HG03135 (cell line): ENCODE measurements at regions not wholly inside any gene's neighbourhood (a gene's known extent, or its start where the extent isn't known, plus 50 kb on each side); places are given as distances from the start of the nearest gene placed in this dataset.

Source experiments
- ATAC-seq: cut with Tn5 transposase; IDR thresholded peaks from one replicate; pipeline ENCODE4 v1.9.1; 2021; ENCODE audit warnings: mild to moderate bottlenecking, moderate library complexity; ENCODE audit not compliant: unreplicated experiment

DNA sequence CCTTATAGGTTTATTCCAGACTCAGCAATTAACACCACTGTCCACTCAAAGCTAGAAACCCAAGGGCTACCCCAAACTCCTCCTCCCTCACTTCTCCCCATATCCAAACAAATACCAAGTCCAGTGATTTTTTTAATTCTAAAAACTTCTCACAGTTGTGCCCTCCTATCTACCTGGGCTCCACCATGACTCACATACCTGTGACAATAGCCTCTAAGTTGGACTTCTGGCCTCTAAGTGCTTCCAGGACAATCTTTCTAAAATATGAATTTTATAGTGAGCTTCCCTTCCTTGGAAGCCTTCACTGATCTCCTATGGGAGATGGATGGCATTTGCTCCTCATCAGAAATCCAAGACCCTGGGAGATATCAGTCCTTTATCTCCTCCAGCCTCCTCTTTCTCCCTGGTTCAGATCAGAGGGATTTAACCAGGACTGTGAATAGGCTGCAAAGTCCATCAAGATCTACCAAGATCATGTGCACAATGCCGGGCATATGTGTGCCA is 219.3 kb downstream of the TOMM20 start:
- ATAC-seq, result no peak

DNA sequence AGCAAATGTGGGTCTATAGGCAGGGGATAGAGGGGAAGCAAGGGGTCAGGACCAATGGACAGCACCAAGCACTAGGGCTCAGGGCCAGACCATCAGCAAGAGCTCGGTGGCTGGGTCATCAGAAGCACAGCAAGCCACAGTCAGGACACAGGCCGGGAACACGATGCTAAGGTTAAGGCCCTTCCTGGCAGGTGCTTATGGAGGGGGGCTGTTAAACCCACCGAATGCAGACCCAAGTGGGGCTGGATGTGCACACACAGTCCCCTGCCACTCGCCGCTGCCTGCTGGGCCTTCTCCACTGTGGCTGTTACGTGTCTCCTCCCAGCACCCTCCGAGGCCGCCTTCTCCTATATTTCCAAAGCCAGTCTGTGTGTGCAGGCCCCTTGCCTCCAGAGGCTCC is 220.1 kb downstream of the TOMM20 start:
- ATAC-seq, result no peak

DNA sequence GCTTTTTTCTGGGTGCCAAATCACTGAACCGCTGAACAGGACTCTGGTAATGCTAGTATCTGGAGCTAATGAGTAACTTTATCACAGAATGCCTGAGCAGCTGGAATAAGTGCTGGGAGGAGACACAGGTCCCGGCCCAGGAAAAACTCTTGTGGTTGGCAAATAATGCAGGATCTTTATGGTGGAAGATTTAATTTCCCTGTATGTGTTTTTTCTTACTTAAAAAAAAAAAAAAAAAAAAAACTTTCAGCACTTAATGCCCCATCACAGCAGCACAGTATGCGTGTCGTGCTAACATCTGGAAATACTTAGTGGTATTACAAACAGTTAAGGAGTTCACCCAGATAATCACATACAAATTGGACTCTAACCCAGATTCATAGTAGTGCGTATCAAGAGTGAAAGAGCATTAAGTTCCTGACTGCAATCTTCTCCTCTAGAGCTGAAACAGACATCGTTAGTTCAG is 220.7 kb downstream of the TOMM20 start:
- no peak for ATAC-seq

DNA sequence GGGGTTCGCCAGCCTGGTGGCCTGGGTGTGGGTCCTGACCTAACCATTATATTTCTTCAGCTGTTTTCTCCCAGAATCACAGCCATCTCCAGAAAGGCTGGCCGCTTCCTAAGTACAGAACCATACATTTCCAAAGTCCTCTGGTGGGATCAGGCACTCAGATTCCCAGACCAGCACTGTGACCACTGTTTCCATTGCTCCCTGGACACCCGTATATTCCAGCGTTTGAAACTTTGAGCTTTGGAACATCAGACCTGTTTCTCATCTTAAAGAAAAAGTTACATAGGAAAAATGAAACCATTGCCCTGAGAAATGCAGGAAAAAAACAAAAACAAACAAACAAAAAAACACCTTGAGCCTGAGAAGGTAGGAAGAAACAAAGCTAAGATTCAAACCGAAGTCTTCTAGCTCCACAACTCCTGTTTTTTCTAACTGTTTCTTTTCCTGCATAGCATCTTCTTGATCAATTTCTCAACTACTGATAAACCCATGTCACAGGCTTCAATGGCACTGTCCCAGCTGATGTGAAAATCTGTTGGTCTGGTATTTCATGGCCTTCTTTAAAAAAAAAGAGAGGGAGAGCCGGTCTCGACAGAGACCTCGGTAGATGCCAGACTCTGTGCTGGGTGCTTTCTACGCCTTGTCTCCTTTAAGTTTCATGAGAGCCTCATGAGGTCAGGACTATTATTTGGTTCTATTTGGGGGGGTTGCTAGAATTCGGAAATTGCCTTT is 221.3 kb downstream of the TOMM20 start:
- ATAC-seq, result no peak

DNA sequence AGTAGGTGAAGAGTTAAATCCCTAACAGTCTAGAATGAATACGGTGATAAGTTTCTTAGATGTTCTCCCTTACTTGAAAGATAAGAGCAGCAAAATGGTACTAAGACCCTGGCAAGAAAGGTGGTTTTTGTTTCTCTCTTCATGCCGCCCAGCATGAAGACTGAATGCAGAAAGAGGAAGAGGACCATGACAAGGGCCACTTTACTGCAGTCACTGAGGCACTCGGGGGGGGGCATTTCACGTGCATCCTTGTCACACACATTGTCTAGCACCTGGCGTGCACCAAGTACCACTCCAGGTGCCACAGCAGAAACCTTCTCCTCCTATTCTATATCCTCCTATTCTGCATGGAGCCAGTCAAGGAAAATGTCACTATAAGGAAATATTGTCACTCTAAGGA is 222.0 kb downstream of the TOMM20 start:
- no peak for ATAC-seq

DNA sequence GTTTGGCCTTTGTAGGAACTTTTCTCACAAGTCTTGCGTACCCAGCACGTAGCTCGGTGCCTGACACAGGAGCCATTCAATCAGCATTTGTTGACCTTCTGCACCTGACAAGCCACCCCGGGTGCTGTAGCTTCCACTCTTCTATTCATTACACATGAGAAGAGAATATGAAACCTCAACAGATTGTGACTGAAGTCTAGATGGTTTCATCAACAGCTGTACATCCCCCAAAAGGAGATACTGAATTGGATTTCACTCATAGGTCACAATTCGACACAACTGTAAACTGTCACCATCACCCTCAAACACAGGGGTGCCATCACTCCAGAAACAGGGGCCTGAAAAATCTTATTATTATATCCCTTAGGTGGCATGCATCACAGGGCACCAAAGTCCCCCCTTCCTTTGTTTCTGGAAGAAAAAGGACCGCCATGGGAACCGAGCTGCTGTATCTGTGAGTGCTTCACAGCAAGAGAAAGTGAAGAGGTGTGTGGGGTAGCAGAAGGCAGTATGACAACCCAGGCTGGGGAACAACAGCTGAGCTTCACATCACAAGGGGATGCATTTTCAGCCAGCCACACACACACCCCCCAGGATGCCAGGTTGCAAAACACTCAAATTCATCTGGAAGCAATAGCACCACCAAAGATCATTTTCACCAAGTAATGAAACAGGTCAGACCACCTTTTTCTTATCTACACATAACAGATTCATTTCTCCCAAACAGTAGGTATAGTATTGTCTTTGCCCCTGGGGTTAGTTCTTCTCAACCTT is 225.7 kb downstream of the TOMM20 start:
- ATAC-seq, result no peak

DNA sequence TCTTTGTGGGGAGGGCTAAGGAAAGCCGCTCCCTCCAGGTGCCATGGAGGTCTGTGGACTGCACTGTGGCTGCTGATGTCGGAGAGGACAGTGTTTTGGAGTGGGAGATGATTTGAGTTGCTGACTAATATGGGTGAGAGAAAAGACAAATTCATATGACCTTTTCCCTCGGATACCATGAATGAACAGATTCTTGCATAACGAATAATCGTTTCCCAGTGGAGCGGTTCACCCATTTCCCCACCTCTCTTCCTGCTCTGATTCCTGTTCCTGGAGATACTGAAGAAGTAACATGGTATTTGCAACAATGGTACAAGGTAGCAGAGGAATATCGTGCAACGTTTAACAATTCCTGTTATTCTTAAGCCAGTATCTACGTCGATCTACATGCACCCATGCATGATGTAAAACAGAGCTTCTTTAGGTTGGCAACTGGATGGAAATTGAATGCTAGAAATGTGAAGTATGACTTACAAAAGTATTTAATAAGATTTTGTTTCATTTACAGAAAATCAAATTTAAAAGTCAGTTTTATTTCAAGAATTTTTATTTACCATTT is 227.1 kb downstream of the TOMM20 start:
- ATAC-seq, result no peak

DNA sequence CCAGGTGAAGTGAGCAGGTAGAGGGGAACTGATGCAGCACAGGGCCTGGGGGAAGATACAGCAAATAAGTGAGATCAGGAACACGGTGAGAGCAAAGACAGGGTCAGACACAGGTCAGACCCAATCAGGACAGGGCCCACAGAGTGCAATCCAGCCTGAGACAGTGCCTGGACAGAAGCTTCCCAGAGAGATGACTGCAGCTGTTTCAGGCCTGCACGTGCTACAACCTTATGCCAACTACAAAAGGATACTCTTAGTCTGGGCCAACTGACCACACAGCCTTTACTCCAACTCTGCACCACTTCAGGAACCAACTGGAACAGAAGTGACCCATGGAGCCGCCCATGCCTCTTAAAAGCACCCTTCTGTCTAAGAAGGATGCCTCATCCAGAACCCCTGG is 228.0 kb downstream of the TOMM20 start:
- no peak for ATAC-seq

DNA sequence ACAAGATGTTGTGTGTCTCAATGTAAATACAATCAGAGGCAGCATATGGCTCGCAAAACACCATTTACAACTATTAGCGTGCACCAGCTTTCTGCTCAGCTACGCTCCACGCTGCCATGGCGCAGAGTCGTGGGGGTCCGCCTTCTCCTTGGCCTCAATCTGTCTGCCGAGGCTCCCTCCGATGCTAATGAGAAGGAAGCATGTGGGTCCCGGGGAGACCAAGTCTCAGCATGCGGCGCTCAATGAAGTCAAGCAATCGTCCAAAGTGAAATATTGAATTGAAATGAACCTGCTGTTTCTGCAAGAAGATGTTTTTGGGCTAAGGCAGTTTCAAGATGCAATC is 228.9 kb downstream of the TOMM20 start:
- ATAC-seq, result no peak

DNA sequence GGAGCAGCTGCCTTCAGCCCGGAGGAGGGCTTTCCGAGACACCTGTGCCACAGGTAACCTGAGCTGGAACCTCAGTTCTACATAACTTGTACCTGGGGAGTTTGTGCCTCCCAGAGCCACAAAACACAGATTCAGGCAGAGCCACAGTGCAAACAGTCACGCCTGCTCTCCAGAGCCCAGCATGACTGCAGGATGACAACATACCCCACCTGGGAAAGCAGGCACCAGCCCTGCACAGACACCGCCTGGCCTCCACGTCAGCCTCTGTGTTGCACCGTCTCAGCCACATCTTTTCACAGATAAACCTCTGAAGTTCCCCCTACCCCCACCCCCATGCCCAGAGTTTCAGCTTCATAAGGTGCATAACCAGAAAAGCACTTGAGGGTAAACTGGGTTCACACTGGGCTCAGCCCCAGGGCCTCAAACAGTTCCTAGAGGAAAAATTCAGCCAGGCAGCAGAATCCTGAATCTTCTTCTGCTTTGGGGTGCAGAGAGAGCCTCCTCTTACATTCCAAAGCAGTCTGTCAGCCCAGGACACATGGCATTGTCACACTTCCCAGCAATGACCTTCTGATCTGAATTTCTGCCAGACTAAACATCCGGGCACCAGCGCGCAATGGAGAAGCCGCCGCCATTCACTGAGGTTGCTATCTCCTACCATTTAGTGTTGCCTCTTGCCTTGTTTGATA is 229.5 kb downstream of the TOMM20 start:
- no peak for ATAC-seq

DNA sequence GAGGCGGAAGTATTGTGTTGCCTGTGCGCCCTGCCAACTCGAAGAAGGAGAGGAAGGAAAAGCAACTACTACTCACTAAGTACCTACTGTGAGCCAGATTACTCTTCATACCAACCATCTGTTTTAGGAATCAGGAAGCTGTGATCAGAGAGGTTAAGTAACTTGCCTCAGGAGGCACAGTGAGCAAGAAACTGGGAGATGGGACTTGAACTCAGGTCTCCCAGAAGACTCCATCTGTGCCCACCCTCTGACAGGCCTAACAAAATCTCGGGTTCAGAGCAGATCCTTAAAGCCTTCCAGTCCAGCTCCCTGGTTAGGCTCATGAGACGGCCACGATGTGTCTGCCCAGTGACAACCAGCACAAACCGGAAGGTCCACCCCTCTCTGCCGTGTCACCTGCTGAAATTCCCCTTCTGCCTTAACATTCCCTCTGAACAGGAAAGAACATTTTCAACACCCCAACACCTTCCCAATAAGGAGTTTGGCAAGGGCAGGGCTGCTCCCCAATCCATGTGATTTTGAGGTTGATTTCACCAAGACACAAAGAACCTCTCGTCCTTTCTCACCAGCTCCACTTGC is 230.1 kb downstream of the TOMM20 start:
- no peak for ATAC-seq

DNA sequence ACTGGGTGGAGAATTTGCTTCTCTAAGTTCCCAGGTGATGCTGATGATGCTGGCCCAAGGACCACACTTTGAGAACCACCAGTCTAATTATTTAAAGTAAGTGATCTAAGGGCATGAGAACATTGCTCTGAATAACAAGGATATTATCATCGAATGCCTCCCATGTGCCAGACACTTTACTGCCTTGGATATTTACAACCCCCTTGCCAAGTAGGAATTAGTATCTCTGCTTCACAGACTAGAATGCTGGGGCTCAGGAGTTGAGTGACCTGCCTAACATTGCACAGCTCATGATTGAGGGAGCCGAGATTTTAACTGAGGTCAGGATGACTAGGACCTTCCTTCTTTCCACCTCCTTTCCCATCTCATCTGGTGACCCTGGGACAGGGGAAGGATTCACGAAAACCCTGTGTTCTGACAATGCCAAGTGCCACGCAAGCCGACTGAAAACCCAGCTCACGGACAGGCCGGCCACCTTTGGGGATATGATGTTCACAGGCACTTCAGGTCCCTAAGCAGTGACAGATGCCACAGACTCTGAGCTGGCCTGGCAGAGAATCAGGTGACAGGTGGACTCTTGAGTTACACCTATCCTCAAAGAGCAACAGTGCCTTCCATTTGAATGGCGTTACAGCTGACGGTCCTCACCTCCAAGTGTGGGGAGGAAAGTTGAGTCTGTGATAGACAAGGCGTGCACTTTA is 230.7 kb downstream of the TOMM20 start:
- no peak for ATAC-seq

DNA sequence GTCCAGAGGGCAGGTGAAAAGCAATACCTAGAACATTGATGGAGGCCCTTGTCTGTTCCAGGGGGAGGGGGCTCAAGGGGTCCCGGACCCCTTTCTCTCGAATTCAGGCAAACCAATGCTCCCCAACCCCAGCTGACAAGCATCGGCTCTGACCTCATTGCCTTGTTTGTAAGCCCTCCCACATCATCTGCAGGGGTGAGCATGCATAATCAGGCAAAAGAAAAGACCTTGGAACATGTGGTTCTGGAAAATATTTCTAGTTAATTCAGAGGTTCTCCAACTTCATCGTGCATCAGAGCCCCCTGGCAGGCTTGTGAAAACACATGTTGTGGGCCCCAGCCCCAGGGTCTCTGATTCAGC is 231.3 kb downstream of the TOMM20 start:
- no peak for ATAC-seq

DNA sequence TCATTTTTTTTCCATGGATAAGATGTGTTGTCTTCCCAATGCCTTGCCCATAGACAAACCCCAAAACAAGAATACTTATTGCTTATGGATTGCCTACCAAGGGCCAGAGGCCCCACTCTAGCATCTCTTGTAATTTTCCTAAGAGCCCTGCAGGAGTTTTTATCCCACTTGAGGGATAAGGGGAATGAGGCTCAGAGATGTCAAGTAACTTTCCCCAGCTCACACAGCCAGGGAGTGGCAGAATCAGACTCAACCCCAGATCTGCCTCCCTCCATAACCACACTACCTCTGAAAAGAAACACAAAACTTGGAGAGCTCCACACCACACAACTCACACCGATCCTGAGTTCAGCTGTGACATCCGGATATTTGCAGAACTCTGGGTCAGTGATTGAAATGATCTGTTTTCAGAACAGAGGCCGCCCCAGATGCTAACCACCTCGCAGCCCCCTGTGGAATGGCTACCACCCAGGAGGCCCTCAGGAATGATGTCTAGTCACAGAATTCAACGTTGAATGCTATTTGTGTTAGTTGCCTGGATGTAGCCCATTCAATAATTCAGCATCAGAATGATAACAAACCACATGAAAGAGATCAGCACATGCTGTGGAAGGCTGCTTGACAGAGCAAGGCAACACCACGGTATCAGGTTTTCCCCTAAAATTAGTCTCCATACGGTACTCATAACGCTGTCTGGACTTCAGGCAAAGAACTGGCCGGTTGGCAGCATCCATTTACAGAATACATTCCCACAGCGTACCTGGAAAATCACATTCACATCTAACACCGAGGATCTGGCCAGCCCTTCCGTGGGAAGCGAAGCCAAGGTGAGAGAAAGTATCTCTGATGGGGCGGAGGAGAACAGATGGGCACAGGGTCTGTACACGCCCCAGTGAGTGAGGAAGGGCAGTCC is 231.9 kb downstream of the TOMM20 start:
- no peak for ATAC-seq

DNA sequence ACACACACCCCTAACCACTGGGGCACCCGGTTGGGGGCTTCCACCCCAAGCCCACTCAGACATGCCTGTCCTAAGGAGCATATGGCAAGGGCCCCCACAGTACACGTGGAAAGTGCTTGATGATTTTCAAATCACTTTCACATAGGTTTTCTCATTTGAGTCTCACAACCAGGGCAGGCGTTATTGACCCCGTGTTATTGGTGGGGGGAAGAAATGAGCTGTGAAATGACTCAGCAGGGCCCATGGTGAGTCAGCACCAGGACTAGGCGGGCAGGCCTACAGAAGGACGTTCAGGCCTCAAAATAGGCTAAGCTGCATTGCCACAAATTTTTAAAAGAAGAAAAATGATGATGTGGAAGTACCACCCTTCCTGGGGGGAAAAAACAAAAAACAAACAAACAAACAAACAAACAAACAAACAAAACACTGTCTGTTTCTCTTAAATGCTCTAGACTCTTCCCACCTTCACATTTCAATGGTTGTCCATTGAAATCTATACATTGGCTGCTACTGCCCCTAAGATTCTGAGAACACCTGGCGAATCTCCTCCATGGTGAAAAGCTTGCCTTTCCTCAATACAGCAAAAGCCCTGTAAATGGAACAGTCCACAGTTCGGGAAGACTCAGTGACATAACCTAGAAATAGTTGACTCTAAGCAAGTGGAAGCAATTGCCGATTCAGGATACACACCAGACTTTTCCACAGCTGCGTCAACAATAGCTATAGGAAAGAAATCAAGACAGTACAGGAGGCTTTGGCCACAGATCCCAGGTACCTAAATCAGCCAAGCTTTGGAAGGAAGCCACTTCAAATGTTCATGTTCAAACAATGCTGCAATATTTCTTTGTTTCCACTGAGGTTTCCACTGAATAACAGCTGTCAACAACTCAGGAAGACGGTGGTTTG is 234.7 kb downstream of the TOMM20 start:
- no peak for ATAC-seq

DNA sequence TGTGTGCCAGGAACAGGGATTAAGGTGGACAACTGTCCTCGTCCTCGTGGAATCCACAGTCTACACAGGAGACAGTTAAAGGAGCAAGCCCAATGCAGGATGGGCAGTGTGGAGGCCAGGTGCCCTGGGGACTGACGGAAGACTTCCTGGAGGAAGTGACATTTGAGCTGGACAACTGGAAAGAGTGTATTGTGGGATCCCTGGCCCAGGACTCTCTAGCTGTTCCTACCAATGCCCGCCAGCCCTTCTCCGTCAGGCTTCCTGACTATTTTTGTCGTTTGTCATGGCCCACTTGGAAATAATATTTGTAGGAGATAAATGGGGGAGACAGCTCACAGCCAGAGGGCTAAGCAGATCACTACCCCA is 235.3 kb downstream of the TOMM20 start:
- no peak for ATAC-seq

DNA sequence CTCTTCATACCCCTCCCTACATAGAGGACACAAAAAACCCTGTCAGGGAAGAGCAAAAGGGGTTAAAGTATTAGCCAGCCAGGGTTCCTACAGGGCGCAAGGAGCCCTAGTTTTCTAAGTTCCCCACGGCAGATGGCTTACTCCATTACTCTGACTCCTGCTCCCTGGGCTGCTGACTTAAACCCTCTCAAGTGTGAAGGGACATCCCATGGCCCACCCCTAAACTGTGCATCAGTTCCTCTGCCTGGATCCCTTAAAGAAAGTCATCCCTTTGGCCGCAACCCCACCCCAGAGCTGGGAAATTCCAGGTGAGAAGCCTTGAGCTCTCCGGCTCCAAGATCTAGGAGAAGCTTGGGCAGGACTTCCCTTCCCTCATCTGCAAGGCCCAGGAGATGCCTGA is 236.0 kb downstream of the TOMM20 start:
- no peak for ATAC-seq

DNA sequence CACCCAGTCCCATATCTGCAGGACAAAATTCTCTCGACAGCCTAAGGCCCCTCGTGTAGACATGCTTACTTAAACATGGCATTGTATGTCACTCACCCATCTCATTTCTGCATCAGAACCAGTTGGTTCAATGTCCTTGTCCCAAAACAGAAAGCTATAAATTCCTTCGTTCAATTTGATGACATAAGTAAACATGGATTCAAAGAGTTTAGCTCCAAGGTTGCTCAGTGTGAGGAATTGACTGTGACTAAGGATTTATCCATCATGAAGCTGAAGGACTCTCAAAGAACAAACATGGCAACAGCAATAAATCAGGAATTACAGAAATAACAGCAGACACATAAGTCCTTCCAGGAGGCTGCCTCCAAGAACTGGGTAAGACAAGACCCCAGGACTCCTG is 237.2 kb downstream of the TOMM20 start:
- no peak for ATAC-seq

DNA sequence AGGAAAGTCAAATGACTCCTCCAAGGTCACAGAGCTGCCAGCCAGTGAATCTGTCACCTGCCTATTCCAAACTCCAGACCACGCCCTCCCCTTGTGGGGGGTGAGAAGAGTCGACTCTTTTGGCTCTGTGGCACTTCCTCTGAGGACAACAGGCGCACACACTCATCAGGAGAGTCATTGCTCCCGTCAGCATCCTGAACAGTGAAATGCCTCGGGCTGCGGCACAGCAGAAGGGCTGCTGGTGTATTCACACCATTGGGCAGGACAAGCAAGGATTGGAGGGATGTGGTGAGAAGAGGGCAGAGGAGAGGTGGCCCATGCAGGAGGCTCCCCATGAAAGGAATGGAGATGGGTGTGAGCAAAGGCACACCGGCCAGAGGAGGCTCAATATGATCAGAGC is 239.0 kb downstream of the TOMM20 start:
- ATAC-seq, result no peak
